CD4-positive, alpha-beta memory T cell (primary cell): ENCODE measurements at regions not wholly inside any gene's neighbourhood (a gene's known extent, or its start where the extent isn't known, plus 50 kb on each side); places are given as distances from the start of the nearest gene placed in this dataset.

Source experiments
- CTCF ChIA-PET: fragments of 350-600 bp; sonication (Branson Sonifier 250); formaldehyde crosslinking; loops from one replicate; lab custom pipeline; 2021; ENCODE audit warnings: inconsistent platforms; ENCODE audit not compliant: partially characterized antibody; lab: Charles Lee
- POLR2A ChIA-PET: fragments of 350-600 bp; sonication (Branson Sonifier 250); formaldehyde crosslinking; loops from one replicate; lab custom pipeline; 2021; ENCODE audit not compliant: partially characterized antibody; lab: Charles Lee
- DNase-seq, 5 donors: peaks; one replicate each; pipeline versions ENCODE4 v3.0.0 to v3.0.0-alpha.2; 2020 to 2022; ENCODE audit warnings: mixed read lengths in 1 of 5
- H3K27ac ChIP-seq: one replicate; pipeline ENCODE4 v1.7.0; 2013; ENCODE audit warnings: low read depth, low read length
- H3K27me3 ChIP-seq: 2 replicates; pipeline ENCODE4 v1.7.0; 2013; ENCODE audit warnings: mild to moderate bottlenecking, low read length, moderate library complexity; ENCODE audit not compliant: insufficient read depth
- H3K36me3 ChIP-seq: 2 replicates; pipeline ENCODE4 v1.7.0; 2013; ENCODE audit warnings: mild to moderate bottlenecking, low read length, moderate library complexity; ENCODE audit not compliant: insufficient read depth
- H3K4me1 ChIP-seq: 2 replicates; pipeline ENCODE4 v1.7.0; 2013; ENCODE audit warnings: mild to moderate bottlenecking, low read length, moderate library complexity; ENCODE audit not compliant: insufficient read depth
- H3K4me3 ChIP-seq, 2 donors: one replicate each; pipeline ENCODE4 v1.7.0; 2013; ENCODE audit warnings: low read length in 2 of 2, mild to moderate bottlenecking in 1 of 2
- H3K9me3 ChIP-seq, 2 donors: one replicate each; pipeline ENCODE4 v1.7.0; 2013; ENCODE audit warnings: low read length in 2 of 2, control low read depth in 1 of 2; ENCODE audit not compliant: control insufficient read depth in 1 of 2
- H3K27ac Mint-ChIP-seq, 7 donors: one replicate each; pipeline ENCODE4 v1.8.0; 2020 to 2021; ENCODE audit warnings: mixed read lengths in 7 of 7, mild to moderate bottlenecking in 6 of 7, inconsistent platforms in 3 of 7, moderate library complexity in 3 of 7
- H3K27me3 Mint-ChIP-seq, 2 donors: one replicate each; pipeline ENCODE4 v1.8.0; 2020 to 2021; ENCODE audit warnings: mixed read lengths in 2 of 2
- H3K36me3 Mint-ChIP-seq, 2 donors: one replicate each; pipeline ENCODE4 v1.8.0; 2020 to 2021; ENCODE audit warnings: mixed read lengths in 2 of 2, inconsistent platforms in 1 of 2, mild to moderate bottlenecking in 1 of 2
- H3K4me1 Mint-ChIP-seq, 4 donors: one replicate each; pipeline ENCODE4 v1.8.0; 2020 to 2021; ENCODE audit warnings: mixed read lengths in 4 of 4, mild to moderate bottlenecking in 1 of 4
- H3K4me3 Mint-ChIP-seq, 8 donors: one replicate each; pipeline ENCODE4 v1.8.0; 2020 to 2021; ENCODE audit warnings: mixed read lengths in 8 of 8, mild to moderate bottlenecking in 7 of 8, moderate library complexity in 6 of 8, inconsistent platforms in 3 of 8
- H3K9me3 Mint-ChIP-seq, 8 donors: one replicate each; pipeline ENCODE4 v1.8.0; 2020 to 2021; ENCODE audit warnings: mixed read lengths in 8 of 8, mild to moderate bottlenecking in 5 of 8, inconsistent platforms in 3 of 8, moderate library complexity in 1 of 8
- intact Hi-C: fragments of 100-400 bp; cut with micrococcal nuclease; formaldehyde crosslinking; loops from one replicate; pipeline ENCODE4 v1.15.1; 2023

- Mint-ChIP-seq H3K36me3 (no peaks in the 10 kb centered on the region), H3K4me3 (no peak overlapping the region), H3K9me3 (no peaks in the 10 kb centered on the region), H3K4me1 (no peaks in the 10 kb centered on the region), H3K27me3 (peaks cover 6 to 14% of the 10 kb centered on the region in 2 donors), H3K27ac (no peak overlapping the region)
- H3K27me3 ChIP-seq, result no peaks in the 10 kb centered on the region
- no peaks in the 10 kb centered on the region for H3K9me3 ChIP-seq
- H3K4me3 ChIP-seq, result no peak overlapping the region
- H3K27ac ChIP-seq, result no peak overlapping the region
- no peak for DNase-seq
- no peaks in the 10 kb centered on the region for H3K4me1 ChIP-seq
- H3K36me3 ChIP-seq, result no peaks in the 10 kb centered on the region
- intact Hi-C loops, result no loop called here
- ChIA-PET POLR2A (no interaction called here), CTCF (no interaction called here)
These were observed 136.5 kb upstream of the TWIST2 start for GRCh38 chr2:238711346-238711745.

DNA sequence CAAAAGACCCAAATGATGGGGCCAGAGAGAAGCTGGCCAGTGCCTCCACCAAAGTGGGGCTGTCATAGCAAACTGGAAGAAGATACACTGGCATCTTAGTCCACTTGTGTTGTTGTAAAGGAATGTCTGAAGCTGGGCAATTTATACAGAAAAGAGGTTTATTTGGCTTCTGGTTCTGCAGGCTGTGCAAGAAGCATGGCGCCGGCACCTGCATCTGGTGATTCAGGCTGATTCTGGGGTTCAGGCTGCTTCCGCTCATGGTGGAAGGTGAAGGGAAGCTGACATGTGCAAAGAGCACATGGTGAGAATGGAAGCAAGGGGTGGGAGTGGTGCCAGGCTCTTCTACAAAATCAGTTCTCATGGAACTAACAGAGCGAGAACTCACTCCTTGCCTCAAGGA lies 135.9 kb upstream of the TWIST2 start:
- Histone ChIP-seq H3K4me1 (no peaks in the 10 kb centered on the region), H3K27me3 (no peaks in the 10 kb centered on the region), H3K27ac (no peak overlapping the region), H3K36me3 (no peaks in the 10 kb centered on the region), H3K9me3 (no peaks in the 10 kb centered on the region), H3K4me3 (no peak overlapping the region)
- Mint-ChIP-seq H3K27me3 (peaks cover 9 to 18% of the 10 kb centered on the region in 2 donors), H3K36me3 (no peaks in the 10 kb centered on the region), H3K4me1 (no peaks in the 10 kb centered on the region), H3K4me3 (no peak overlapping the region), H3K9me3 (no peaks in the 10 kb centered on the region), H3K27ac (no peak overlapping the region)
- POLR2A ChIA-PET, result no interaction called here
- intact Hi-C loops, result no loop called here
- DNase-seq, result no peak
- CTCF ChIA-PET, result no interaction called here

DNA sequence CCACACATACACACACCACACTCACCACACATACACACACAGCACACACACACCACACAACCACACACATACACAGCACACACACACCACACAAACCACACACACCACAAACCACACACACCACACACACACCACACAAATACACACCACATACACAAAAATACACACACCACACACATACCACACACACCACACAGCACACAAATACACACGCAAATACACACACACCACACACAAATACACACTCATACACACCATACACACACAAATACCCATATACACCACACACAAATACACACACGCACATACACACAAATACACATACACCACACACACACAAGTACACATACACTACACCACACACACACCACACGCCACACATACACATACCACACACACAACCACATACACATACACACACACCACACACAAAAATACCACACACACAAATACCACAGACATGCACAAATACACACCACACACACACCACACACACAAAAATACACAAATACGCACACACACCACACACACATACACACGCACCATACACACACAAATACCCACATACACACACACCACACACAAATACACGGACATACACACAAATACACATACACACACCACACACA lies 134.6 kb upstream of the TWIST2 start:
- DNase-seq, result no peak
- Mint-ChIP-seq H3K4me3 (no peak overlapping the region), H3K36me3 (no peaks in the 10 kb centered on the region), H3K27me3 (peaks cover 11 to 21% of the 10 kb centered on the region in 2 donors), H3K4me1 (no peaks in the 10 kb centered on the region), H3K27ac (no peak overlapping the region), H3K9me3 (no peaks in the 10 kb centered on the region)
- H3K4me1 ChIP-seq, result no peaks in the 10 kb centered on the region
- H3K27me3 ChIP-seq, result no peaks in the 10 kb centered on the region
- no peak overlapping the region for H3K4me3 ChIP-seq
- ChIA-PET POLR2A (no interaction called here), CTCF (no interaction called here)
- intact Hi-C loops, result no loop called here
- no peak overlapping the region for H3K27ac ChIP-seq
- H3K9me3 ChIP-seq, result no peaks in the 10 kb centered on the region
- no peaks in the 10 kb centered on the region for H3K36me3 ChIP-seq

- no peaks in the 10 kb centered on the region for H3K9me3 ChIP-seq
- H3K27ac ChIP-seq, result no peak overlapping the region
- H3K4me1 ChIP-seq, result no peaks in the 10 kb centered on the region
- no peaks in the 10 kb centered on the region for H3K36me3 Mint-ChIP-seq
- H3K27me3 ChIP-seq, result no peaks in the 10 kb centered on the region
- no peaks in the 10 kb centered on the region for H3K9me3 Mint-ChIP-seq
- ChIA-PET POLR2A (no interaction called here), CTCF (no interaction called here)
- no peak overlapping the region for H3K4me3 ChIP-seq
- no peak overlapping the region for H3K4me3 Mint-ChIP-seq
- intact Hi-C loops, result no loop called here
- no peaks in the 10 kb centered on the region for H3K36me3 ChIP-seq
- no peak overlapping the region for H3K27ac Mint-ChIP-seq
- no peaks in the 10 kb centered on the region for H3K4me1 Mint-ChIP-seq
- peaks cover 8 to 17% of the 10 kb centered on the region in 2 donors for H3K27me3 Mint-ChIP-seq
- no peak for DNase-seq
These were observed 133.8 kb upstream of the TWIST2 start for GRCh38 chr2:238714038-238714528.

DNA sequence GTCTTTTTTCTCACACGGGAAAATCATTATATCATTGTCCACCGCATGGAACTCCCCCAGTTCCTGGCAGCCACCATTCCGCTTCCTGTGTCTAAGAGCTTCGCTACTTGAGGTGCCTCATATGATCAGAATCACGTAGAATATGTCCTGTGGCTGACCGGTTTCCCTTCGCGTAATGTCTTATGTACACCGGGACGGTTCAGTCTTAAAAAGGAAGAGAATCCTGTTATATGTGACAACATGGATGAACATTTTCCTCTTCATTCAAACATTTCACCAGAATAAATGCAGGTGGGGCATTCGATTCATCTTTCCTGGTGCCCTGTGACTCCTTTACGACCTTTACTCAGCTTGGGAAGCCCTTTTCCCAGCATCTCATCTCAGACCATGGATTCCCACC lies 131.7 kb upstream of the TWIST2 start:
- H3K27me3 ChIP-seq, result no peaks in the 10 kb centered on the region
- H3K27ac Mint-ChIP-seq, result no peak overlapping the region
- peaks cover 9 to 19% of the 10 kb centered on the region in 2 donors for H3K27me3 Mint-ChIP-seq
- intact Hi-C loops, result no loop called here
- CTCF ChIA-PET, result no interaction called here
- H3K4me3 ChIP-seq, result no peak overlapping the region
- H3K36me3 Mint-ChIP-seq, result no peaks in the 10 kb centered on the region
- H3K9me3 Mint-ChIP-seq, result no peaks in the 10 kb centered on the region
- no peaks in the 10 kb centered on the region for H3K4me1 Mint-ChIP-seq
- DNase-seq, result no peak
- no peaks in the 10 kb centered on the region for H3K9me3 ChIP-seq
- no peak overlapping the region for H3K27ac ChIP-seq
- H3K4me1 ChIP-seq, result no peaks in the 10 kb centered on the region
- no peaks in the 10 kb centered on the region for H3K36me3 ChIP-seq
- H3K4me3 Mint-ChIP-seq, result no peak overlapping the region
- POLR2A ChIA-PET, result no interaction called here

- intact Hi-C loops, result no loop called here
- peaks cover 9 to 18% of the 10 kb centered on the region in 2 donors for H3K27me3 Mint-ChIP-seq
- POLR2A ChIA-PET, result no interaction called here
These were observed 131.3 kb upstream of the TWIST2 start for GRCh38 chr2:238716585-238716984.

GRCh38 chr2:238717084-238717483 lies 130.8 kb upstream of the TWIST2 start:
- Histone ChIP-seq H3K4me3 (no peak overlapping the region), H3K36me3 (no peaks in the 10 kb centered on the region), H3K27ac (no peak overlapping the region), H3K9me3 (no peaks in the 10 kb centered on the region), H3K4me1 (no peaks in the 10 kb centered on the region), H3K27me3 (no peaks in the 10 kb centered on the region)
- intact Hi-C loops, result no loop called here
- ChIA-PET POLR2A (no interaction called here), CTCF (no interaction called here)
- H3K27ac Mint-ChIP-seq, result no peak overlapping the region
- no peaks in the 10 kb centered on the region for H3K9me3 Mint-ChIP-seq
- H3K36me3 Mint-ChIP-seq, result no peaks in the 10 kb centered on the region
- DNase-seq, result no peak
- H3K4me1 Mint-ChIP-seq, result no peaks in the 10 kb centered on the region
- H3K27me3 Mint-ChIP-seq, result peaks cover 9 to 18% of the 10 kb centered on the region in 2 donors
- H3K4me3 Mint-ChIP-seq, result no peak overlapping the region

More at GRCh38 chr2:238716585-238716984, 131.3 kb upstream of the TWIST2 start:
- Histone ChIP-seq H3K27ac (no peak overlapping the region), H3K27me3 (no peaks in the 10 kb centered on the region), H3K4me1 (no peaks in the 10 kb centered on the region), H3K9me3 (no peaks in the 10 kb centered on the region), H3K36me3 (no peaks in the 10 kb centered on the region), H3K4me3 (no peak overlapping the region)
- DNase-seq, result no peak
- CTCF ChIA-PET, result no interaction called here
- Mint-ChIP-seq H3K27ac (no peak overlapping the region), H3K4me3 (no peak overlapping the region), H3K36me3 (no peaks in the 10 kb centered on the region), H3K9me3 (no peaks in the 10 kb centered on the region), H3K4me1 (no peaks in the 10 kb centered on the region)
